Superior temporal gyrus (tissue), 1 donor: ENCODE measurements at regions not wholly inside any gene's neighbourhood (a gene's known extent, or its start where the extent isn't known, plus 50 kb on each side); places are given as distances from the start of the nearest gene placed in this dataset.
"Not testable (repeated sequence)": the region's sequence is repeated elsewhere in the genome, so short reads cannot be mapped to it uniquely, and the experiment has no call there.

Experiments
- DNase-seq: peaks from one replicate; pipeline ENCODE4 v3.0.0-alpha.2; 2016; ENCODE audit errors: extremely low spot score

DNA sequence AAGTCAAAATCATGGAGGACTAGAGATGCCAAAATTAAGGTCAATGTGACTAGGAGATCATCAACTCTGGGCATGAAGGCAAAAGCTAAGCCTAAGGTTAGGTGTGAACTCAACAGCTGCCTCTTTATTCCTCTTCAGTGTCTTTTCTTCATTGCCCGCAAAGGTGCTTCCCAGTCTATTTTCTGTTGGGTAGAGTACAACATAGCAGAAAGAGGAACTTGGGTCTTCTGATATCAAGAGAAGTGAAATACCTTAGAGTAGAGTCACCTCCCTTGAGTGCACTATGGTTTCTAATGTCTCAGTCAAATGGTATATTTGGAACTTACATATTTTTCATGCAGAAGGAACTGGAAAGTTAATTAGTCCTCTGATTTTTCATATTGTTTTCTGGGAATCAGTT, 122.5 kb upstream of the GRIN3A start:
- DNase-seq: no peak

DNA sequence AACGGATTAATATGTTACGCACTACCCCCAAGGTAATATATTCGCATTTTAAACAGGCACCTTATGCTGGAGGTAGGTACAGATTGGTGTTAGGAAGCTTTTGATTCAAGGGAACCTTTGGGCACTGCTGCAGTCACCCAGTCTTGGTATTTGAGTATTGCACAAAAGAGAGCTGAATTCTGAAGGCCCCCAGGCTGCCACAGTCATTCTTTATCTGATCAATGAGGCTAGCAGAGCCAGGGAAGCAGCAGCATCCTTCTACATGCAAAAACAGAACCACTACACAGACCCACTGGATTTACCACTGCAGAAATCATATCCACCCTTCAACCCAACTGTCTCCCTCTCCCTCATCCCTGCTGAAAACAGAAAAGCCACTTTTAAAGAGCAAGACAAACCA, 121.2 kb upstream of the GRIN3A start:
- DNase-seq: no peak

DNA sequence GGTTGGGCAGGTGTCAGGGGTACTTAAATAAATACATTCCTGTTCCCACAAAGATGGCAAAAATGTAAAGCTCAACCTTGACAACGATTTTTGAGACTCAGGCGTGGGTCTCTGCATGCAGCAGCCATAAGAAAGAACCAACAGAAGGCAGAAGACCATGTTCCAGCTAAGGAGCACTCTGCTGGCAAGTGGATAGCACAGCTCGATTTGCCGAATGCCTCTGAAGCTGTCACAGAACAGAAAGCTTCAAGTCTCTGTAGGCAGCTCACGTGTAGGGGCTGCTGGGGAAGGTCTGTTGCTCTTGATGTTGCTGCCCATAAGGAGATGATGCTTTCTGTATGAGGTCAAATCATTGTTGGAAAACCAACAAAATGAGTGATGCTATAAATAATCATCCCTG, 119.6 kb upstream of the GRIN3A start:
- no peak for DNase-seq

DNA sequence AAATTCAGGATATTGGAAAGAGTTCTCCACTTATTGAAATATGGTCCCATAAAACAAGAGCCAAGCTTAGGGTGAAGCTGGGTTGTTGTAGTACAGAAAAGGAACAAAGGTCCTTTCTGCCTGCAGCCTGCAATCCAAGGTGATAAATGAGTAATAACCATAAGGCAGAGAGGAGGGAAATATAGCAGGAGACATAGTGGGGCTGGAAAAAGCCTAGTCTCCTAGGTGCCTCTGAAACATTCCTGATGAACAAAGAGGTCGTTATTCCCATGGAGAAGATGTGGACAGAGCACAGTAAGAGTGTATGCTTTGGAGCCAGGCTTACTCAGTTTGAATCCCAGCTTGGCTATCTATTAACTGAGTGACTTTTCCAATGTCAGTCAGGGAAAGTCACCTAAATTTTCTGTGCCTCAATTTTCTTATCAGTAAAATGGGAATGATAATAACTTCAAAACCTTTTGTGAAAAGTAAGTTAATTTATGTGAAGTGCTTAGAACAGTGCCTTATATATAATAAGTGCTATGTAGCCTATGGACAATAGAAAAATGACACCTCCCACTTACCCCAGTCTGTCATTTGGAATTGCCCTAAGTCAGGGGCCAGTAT, 110.8 kb upstream of the GRIN3A start:
- no peak for DNase-seq

DNA sequence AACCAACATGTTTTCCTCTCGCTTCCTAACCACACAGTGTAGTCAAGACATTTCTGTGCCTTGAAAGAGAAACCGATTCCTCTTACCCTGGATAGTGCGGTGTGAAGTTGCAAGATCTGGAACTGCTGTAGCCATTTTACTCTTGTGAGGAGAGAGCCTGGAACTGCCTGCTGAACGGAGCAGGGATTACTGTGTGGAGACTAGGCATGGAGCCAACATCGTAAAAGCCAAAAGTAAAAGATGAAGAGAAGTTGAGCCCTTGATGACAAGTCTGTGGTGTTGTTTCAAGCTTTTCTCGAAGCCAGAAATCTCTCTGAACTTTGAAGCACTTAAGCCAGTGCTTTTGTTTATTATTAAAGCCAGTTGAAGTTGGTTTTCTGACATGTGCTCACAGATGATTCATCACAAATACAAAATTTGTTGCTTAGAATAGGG, 110.1 kb upstream of the GRIN3A start:
- no peak for DNase-seq

DNA sequence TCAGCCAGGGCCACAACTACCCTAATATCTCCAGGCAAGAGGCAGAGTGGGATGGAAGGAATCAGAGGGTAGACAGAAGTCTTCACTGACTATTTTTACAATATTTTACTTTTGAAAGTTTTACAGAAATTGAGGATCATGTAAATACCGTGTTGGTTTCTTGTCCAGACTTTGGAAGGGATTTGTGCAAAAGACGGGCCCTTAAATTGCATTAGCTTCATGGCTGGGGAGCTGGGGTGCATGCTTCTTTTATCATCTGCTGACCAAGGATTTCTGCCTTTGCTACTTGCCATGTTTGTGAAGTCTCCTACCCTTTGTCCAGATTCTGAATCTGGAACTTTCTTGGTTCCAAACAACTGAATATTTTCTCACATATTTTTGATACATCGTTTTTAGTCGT, 107.7 kb upstream of the GRIN3A start:
- DNase-seq: no peak

DNA sequence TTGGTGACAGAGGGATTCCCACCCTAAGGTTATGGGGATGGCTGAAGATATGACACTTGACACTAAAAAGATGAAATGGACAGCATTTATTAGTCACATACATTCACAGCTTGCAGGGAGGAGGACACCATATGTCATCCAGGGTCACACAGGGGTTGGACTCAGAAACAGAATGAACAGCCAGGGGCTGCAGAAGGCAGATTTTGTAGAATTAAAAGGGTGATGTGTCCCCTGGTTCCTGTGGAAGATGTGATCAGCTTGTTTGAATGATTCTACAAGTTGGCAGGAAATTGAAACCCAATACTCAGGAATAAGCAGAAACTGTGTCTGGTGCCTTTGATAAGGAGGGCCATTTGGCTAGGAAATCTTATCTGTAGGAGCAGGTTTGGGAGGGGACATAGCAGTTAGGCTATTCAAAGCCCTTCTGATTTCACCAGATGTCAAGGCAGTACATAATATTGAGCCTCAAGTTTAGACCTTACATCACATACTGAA, 102.3 kb upstream of the GRIN3A start:
- DNase-seq: no peak

DNA sequence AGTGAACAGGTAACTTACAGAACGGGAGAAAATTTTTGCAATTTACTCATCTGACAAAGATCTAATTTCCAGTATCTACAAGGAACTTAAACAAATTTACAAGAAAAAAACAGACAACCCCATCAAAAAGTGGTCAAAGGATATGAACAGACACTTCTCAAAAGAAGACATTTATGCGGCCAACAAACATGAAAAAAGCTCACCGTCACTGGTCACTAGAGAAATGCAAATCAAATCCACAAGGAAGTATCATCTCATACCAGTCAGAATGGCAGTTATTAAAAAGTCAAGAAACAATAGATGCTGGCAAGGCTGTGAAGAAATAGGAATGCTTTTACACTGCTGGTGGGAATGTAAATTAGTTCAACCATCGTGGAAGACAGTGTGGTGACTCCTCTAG, 100.5 kb upstream of the GRIN3A start:
- DNase-seq: not testable (repeated sequence)

DNA sequence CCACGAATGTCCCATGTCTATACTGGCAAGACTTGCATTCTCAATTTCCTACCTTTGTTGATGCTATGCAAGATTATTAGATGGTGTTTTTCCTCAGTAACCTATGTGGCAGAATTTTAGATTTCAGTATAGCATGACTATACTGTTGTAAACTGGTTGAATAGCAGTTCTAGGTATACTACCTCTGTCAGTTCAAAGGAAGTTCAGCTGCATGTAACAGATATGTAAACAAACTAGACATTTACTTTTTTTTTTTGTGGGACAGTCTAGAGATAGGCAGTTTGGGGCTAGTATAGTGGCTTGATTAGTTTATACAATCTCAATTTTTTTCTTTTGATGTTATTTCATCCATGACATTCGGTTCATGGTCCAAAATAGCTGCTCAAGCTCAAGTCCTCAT, 97.6 kb upstream of the GRIN3A start:
- no peak for DNase-seq

DNA sequence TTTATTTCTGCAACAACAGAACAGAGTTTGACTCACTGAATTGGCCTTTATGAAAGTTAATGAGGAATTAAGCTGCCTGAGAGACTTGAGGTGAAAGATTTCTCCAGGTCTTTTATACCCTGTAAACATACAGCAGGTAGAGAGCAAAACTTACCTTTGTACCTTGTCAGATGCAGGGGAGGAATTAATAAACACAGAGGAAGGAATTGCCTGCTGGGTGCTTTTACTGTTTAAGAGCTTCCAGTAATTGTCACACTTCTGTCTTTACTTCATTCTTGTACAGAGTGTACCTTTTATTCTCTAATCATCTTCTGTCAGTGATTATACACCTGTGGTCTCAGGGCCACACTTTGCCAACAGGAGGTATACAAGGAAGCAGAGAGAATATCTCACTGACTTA, 94.0 kb upstream of the GRIN3A start:
- DNase-seq: no peak

DNA sequence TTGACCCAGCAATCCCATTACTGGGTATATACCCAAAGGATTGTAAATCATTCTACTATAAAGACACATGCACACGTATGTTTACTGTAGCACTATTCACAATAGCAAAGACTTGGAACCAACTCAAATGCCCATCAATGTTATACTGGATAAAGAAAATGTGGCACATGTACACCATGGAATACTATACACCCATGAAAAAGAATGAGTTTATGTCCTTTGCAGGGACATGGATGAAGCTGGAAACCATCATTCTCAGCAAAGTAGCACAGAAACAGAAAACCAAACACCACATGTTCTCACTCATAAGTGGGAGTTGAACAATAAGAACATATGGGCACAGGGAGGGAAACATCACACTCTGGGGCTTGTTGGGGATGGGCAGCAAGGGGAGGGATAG, 83.0 kb upstream of the GRIN3A start:
- not testable (repeated sequence) for DNase-seq

DNA sequence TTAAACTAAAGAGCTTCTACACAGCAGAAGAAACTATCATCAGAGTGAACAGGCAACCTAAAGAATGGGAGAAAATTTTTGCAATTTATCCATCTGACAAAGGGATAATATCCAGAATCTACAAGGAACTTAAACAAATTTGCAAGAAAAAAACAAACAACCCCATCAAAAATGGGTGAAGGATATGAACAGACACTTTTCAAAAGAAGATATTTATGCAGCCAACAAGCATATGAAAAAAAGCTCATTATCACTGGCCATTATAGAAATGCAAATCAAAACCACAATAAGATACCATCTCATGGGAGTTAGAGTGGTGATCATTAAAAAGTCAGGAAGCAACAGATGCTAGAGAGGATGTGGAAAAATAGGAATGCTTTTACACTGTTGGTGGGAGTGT, 82.5 kb upstream of the GRIN3A start:
- DNase-seq: not testable (repeated sequence)

DNA sequence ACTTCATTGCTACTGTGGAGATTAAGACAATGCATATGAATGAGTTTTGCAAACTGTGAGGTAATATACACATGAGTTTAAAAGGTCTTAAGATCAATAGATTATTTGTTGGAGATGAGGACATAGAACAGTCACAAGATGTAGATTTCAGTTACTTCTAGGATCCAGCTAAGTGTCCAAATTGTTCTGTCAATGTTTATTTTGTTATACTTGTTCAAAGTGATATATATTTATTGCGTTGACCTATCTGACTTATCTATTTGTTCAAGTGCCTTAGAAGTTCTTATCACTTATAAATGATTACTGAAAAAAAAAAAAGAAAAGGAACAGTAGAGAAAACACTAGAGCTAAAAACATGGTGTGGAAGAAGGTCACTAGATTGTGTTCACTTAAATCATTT, 75.6 kb upstream of the GRIN3A start:
- no peak for DNase-seq

DNA sequence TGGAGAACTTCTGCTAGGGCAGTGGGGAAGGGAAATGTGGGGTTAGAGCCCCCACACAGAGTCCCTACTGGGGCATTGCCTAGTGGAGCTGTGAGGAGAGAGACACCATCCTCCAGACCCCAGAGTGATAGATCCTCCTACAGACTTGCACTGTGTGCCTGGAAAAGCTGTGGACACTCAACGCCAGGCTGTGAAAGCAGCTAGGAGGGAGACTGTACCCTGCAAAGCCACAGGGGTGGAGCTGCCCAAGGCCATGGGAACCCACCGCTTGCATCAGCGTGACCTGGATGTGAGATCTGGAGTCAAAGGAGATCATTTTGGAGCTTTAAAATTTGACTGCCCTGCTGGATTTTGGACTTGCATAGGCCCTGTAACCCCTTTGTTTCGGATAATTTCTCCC, 69.4 kb upstream of the GRIN3A start:
- not testable (repeated sequence) for DNase-seq

DNA sequence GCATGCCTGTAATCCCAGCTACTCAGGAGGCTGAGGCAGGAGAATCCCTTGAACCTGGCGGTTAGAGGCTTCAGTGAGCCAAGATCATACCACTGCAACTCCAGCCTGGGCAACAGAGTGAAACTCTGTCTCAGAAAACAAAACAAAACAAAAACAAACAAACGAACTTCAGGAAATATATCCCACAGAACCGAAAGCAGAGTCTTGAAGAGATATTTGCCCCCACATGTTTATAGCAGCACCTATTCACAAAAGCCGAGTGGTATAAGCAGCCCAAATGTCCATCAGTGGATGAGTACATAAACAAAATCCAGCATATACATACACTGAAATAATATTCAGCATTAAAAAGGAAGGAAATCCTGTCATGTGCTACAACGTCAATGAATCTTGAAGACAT, 57.6 kb upstream of the GRIN3A start:
- DNase-seq: no peak

DNA sequence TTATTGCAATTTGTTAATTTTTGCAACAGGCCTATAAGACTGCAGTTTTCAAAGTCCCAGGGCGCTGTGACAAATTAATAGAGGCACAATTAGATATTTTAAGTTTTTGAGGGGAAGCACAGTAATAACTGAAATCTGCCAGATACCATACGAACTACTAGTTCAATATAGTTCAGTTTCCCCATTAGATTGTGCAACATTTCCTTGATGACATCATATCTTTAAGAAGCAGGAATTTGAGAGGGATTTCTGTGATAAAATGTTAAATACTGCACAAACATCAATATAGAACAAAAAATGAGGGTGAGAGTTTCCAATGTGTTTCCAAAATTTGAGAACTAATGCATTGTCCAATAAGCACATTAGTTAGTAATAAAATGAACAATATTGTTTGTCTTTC, 56.7 kb upstream of the GRIN3A start:
- DNase-seq: no peak

DNA sequence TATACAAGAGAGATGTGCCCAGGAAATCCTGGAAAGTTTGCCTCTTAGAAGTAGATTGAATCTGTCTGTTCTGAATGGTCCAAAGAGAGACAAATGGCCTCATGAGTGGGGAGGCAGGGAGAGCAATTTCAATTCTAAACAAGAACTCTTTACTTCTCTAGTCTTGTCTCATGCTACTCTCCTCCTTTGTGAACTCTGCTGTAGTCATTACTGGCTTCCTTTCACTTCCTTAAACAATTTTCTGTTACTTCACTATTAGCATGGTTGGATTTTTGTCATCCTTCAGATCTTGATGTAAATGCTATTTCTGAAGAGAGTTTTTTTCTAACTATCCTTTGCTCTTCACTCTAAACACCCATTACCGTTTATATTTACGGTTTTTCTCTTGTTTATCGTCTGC, 54.0 kb upstream of the GRIN3A start:
- no peak for DNase-seq

DNA sequence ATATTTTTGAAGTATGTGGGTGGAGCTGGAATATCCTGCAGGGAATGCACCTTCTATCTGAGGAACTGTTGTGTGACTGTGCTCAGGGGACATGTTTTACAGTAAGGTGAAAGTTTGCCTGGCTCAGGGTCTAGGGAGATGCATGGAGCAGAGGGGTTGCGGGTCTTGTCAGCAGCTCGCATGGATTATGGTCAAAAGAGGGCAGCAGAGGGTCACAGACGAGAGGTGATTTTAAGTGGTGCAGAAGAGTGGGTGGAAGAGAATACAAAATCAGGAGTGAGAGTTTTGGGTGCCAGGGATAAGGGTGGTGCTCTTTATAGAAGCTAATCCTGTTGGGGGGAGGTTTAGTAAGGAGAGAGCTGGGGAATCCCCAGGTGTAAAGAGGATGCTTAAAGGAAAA, 53.5 kb upstream of the GRIN3A start:
- DNase-seq: no peak

DNA sequence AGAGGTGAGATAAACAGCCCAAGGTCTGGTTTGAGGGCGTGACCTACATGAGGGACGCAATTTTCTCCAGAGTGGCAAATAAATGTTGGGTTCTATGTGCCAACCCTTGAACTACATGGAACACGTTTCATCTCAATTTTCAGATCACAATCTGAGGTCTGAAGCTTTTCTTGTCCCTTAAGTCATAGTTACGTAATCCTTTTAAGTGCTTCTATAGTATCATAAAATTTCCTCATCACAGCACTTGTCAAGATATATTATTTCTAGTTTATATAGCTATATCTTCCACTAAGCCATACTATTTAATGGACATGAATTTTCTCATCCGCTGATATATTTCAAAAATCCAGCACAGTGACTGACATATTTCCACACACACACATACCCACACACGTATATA, 53.1 kb upstream of the GRIN3A start:
- DNase-seq: no peak
